H9 (cell line): ENCODE measurements at regions not wholly inside any gene's neighbourhood (a gene's known extent, or its start where the extent isn't known, plus 50 kb on each side); places are given as distances from the start of the nearest gene placed in this dataset.

ENCODE experiments used
- DNase-seq: peaks from one replicate; pipeline ENCODE4 v3.0.0-alpha.2; 2017
- H2AFZ ChIP-seq: one replicate; pipeline ENCODE4 v1.6.1; 2013; ENCODE audit warnings: mild to moderate bottlenecking, low read length, control low read depth, moderate library complexity
- H2AK5ac ChIP-seq: 2 replicates; pipeline ENCODE4 v1.6.1; 2013; ENCODE audit warnings: low read length, control low read depth, mixed read lengths; ENCODE audit not compliant: insufficient read length
- H2BK120ac ChIP-seq: one replicate; pipeline ENCODE4 v1.6.1; 2013; ENCODE audit warnings: low read depth, mild to moderate bottlenecking, low read length, control low read depth, inconsistent platforms; ENCODE audit not compliant: poor library complexity, severe bottlenecking
- H2BK12ac ChIP-seq: 2 replicates; pipeline ENCODE4 v1.6.1; 2013; ENCODE audit warnings: low read length, control low read depth, mixed read lengths, low read depth; ENCODE audit not compliant: insufficient read length
- H2BK15ac ChIP-seq: 2 replicates; pipeline ENCODE4 v1.6.1; 2013; ENCODE audit warnings: low read depth, low read length, control low read depth
- H2BK20ac ChIP-seq: one replicate; pipeline ENCODE4 v1.6.1; 2013; ENCODE audit warnings: low read depth, mild to moderate bottlenecking, low read length, control low read depth, inconsistent platforms; ENCODE audit not compliant: poor library complexity, severe bottlenecking
- H2BK5ac ChIP-seq: 2 replicates; pipeline ENCODE4 v1.6.1; 2013; ENCODE audit warnings: low read length, control low read depth, mixed read lengths; ENCODE audit not compliant: insufficient read length
- H3K14ac ChIP-seq: 2 replicates; pipeline ENCODE4 v1.6.1; 2013; ENCODE audit warnings: low read length, control low read depth; ENCODE audit not compliant: insufficient read depth
- H3K18ac ChIP-seq: 2 replicates; pipeline ENCODE4 v1.6.1; 2013; ENCODE audit warnings: low read depth, mild to moderate bottlenecking, mixed read lengths, low read length, control low read depth; ENCODE audit not compliant: insufficient read length
- H3K23ac ChIP-seq: 2 replicates; pipeline ENCODE4 v1.6.1; 2013; ENCODE audit warnings: low read length, control low read depth, mixed read lengths, low read depth; ENCODE audit not compliant: insufficient read length
- H3K23me2 ChIP-seq: 2 replicates; pipeline ENCODE4 v1.6.1; 2013; ENCODE audit warnings: low read depth, mild to moderate bottlenecking, mixed read lengths, low read length, control low read depth; ENCODE audit not compliant: insufficient read length, poor library complexity, severe bottlenecking
- H3K27ac ChIP-seq: 2 replicates; pipeline ENCODE4 v1.5.1; 2013; ENCODE audit warnings: low read length, control low read depth, mixed read lengths, low read depth; ENCODE audit not compliant: insufficient read length
- H3K27me3 ChIP-seq: 2 replicates; pipeline ENCODE4 v1.6.1; 2013; ENCODE audit warnings: low read length, control low read depth, inconsistent platforms; ENCODE audit not compliant: insufficient read depth
- H3K4ac ChIP-seq: 2 replicates; pipeline ENCODE4 v1.6.1; 2013; ENCODE audit warnings: low read depth, mild to moderate bottlenecking, control low read depth, inconsistent platforms, low read length, moderate library complexity
- H3K4me1 ChIP-seq: 2 replicates; pipeline ENCODE4 v1.6.1; 2013; ENCODE audit warnings: low read length, control low read depth, inconsistent platforms; ENCODE audit not compliant: insufficient read depth
- H3K4me2 ChIP-seq: 2 replicates; pipeline ENCODE4 v1.6.1; 2013; ENCODE audit warnings: low read length, control low read depth, mixed read lengths; ENCODE audit not compliant: insufficient read length, insufficient read depth
- H3K56ac ChIP-seq: 2 replicates; pipeline ENCODE4 v1.6.1; 2013; ENCODE audit warnings: low read depth, mild to moderate bottlenecking, mixed read lengths, low read length, control low read depth; ENCODE audit not compliant: insufficient read length
- H3K79me1 ChIP-seq: 2 replicates; pipeline ENCODE4 v1.6.1; 2013; ENCODE audit warnings: low read depth, mild to moderate bottlenecking, moderate library complexity, low read length, control low read depth, inconsistent platforms; ENCODE audit not compliant: insufficient read depth, poor library complexity, severe bottlenecking
- H3K79me2 ChIP-seq: 2 replicates; pipeline ENCODE4 v1.6.1; 2013; ENCODE audit warnings: low read length, control low read depth, inconsistent platforms; ENCODE audit not compliant: insufficient read depth
- H3K9ac ChIP-seq: 2 replicates; pipeline ENCODE4 v1.6.1; 2013; ENCODE audit warnings: low read length, control low read depth, mixed read lengths; ENCODE audit not compliant: insufficient read length; ENCODE audit errors: extremely low read depth
- H3K9me3 ChIP-seq: one replicate; pipeline ENCODE4 v1.6.1; 2013; ENCODE audit warnings: low read depth, low read length, inconsistent platforms; ENCODE audit not compliant: control insufficient read depth
- H3T11ph ChIP-seq: one replicate; pipeline ENCODE4 v1.6.1; 2013; ENCODE audit warnings: mild to moderate bottlenecking, low read length, control low read depth, inconsistent platforms
- H4K20me1 ChIP-seq: one replicate; pipeline ENCODE4 v1.6.1; 2013; ENCODE audit not compliant: control insufficient read depth, insufficient read length, insufficient read depth
- H4K5ac ChIP-seq: 2 replicates; pipeline ENCODE4 v1.6.1; 2013; ENCODE audit warnings: low read depth, mild to moderate bottlenecking, mixed read lengths, low read length, control low read depth; ENCODE audit not compliant: insufficient read length
- H4K8ac ChIP-seq: replicated peaks from 2 replicates; pipeline ENCODE4 v1.6.1; 2013; ENCODE audit warnings: low read length, control low read depth, mixed read lengths, low read depth; ENCODE audit not compliant: insufficient read length
- H4K91ac ChIP-seq: 2 replicates; pipeline ENCODE4 v1.6.1; 2013; ENCODE audit warnings: low read depth, mild to moderate bottlenecking, moderate library complexity, mixed read lengths, low read length, control low read depth; ENCODE audit not compliant: insufficient read length
- H3K27ac Mint-ChIP-seq, 3 experiments: 2 replicates in 2 of 3; 3 replicates in 1 of 3; pipeline ENCODE4 v1.8.0; 2020 to 2021; ENCODE audit warnings: mixed read lengths in 3 of 3, mild to moderate bottlenecking in 1 of 3, moderate library complexity in 1 of 3
- H3K27me3 Mint-ChIP-seq: 2 replicates; pipeline ENCODE4 v1.8.0; 2021; ENCODE audit warnings: low read depth, mild to moderate bottlenecking, moderate library complexity, mixed read lengths
- H3K36me3 Mint-ChIP-seq, 3 experiments: 2 replicates in 2 of 3; 3 replicates in 1 of 3; pipeline ENCODE4 v1.8.0; 2020 to 2021; ENCODE audit warnings: low read depth in 3 of 3, mixed read lengths in 3 of 3; ENCODE audit not compliant: insufficient read depth in 1 of 3
- H3K4me1 Mint-ChIP-seq, 2 experiments: 2 replicates each; pipeline ENCODE4 v1.8.0; 2020; ENCODE audit warnings: mixed read lengths in 2 of 2
- H3K4me3 Mint-ChIP-seq, 2 experiments: 2 replicates in 1 of 2; 3 replicates in 1 of 2; pipeline ENCODE4 v1.8.0; 2020 to 2021; ENCODE audit warnings: mild to moderate bottlenecking in 2 of 2, mixed read lengths in 2 of 2, moderate library complexity in 1 of 2
- H3K9me3 Mint-ChIP-seq, 2 experiments: 2 replicates in 1 of 2; 3 replicates in 1 of 2; pipeline ENCODE4 v1.8.0; 2020; ENCODE audit warnings: mild to moderate bottlenecking in 2 of 2, mixed read lengths in 2 of 2, moderate library complexity in 1 of 2
- CTCF ChIP-seq: fragments of 200-600 bp; sonication (generic); conservative IDR thresholded peaks from 3 replicates; pipeline ENCODE4 v1.8.0; 2021; ENCODE audit warnings: antibody characterized with exemption, mild to moderate bottlenecking
- WGBS: extraction: QIAGEN DNeasy Blood & Tissue Kit; methylation state at CpG from one replicate; pipeline ENCODE4 v1.1.7; 2013; ENCODE audit warnings: missing lambda C conversion rate, low lambda C conversion rate, mixed read lengths; ENCODE audit not compliant: insufficient read length; ENCODE audit errors: extremely low coverage; 5-methylcytosine and 5-hydroxymethylcytosine counted together

- no peak for TF ChIP-seq CTCF
Observed at GRCh38 chr1:221337106-221337505, 404.8 kb downstream of the DUSP10 start.

More at GRCh38 chr1:221337106-221337505, 404.8 kb downstream of the DUSP10 start:
- DNase-seq: no peak
- no peak overlapping the region for H2BK5ac ChIP-seq
- WGBS: no CpG with 5 or more reads among the region's 2 CpGs
- H3K9me3 ChIP-seq: no peaks in the 10 kb centered on the region
- H3K14ac ChIP-seq: no peak overlapping the region
- H3K56ac ChIP-seq: no peak overlapping the region
- no peak overlapping the region for H3K4me2 ChIP-seq
- no peaks in the 10 kb centered on the region for H3K79me1 ChIP-seq
- Mint-ChIP-seq H3K9me3 (peaks cover 2 to 4% of the 10 kb centered on the region in 2 experiments; a peak in 4 of 5 replicates), H3K4me1 (no peaks in the 10 kb centered on the region; a peak in 1 of 4 replicates), H3K27me3 (no peaks in the 10 kb centered on the region), H3K27ac (no peak overlapping the region), H3K4me3 (no peak overlapping the region), H3K36me3 (peaks cover 1 to 7% (median 2%) of the 10 kb centered on the region in 3 experiments; a peak in 4 of 7 replicates)
- no peak overlapping the region for H3T11ph ChIP-seq
- H2AFZ ChIP-seq: no peak overlapping the region
- H3K23me2 ChIP-seq: no peaks in the 10 kb centered on the region
- no peak overlapping the region for H3K27ac ChIP-seq
- H3K4ac ChIP-seq: no peak overlapping the region
- H2BK20ac ChIP-seq: no peak overlapping the region
- H2AK5ac ChIP-seq: no peak overlapping the region
- H3K79me2 ChIP-seq: no peaks in the 10 kb centered on the region
- no peak overlapping the region for H2BK15ac ChIP-seq
- H3K27me3 ChIP-seq: no peaks in the 10 kb centered on the region
- H3K9ac ChIP-seq: no peak overlapping the region
- H4K20me1 ChIP-seq: no peaks in the 10 kb centered on the region
- no peaks in the 10 kb centered on the region for H3K4me1 ChIP-seq
- H3K23ac ChIP-seq: no peak overlapping the region
- H2BK120ac ChIP-seq: no peak overlapping the region
- H4K8ac ChIP-seq: no peak overlapping the region
- no peak overlapping the region for H4K91ac ChIP-seq
- no peak overlapping the region for H2BK12ac ChIP-seq
- no peak overlapping the region for H4K5ac ChIP-seq
- H3K18ac ChIP-seq: no peak overlapping the region
